NCI-H2081 (cell line): ENCODE measurements at regions not wholly inside any gene's neighbourhood (a gene's known extent, or its start where the extent isn't known, plus 50 kb on each side); places are given as distances from the start of the nearest gene placed in this dataset.
A peak's percentile ranks its signal among the peaks of the same experiment; 100 is the strongest.
"Not testable (repeated sequence)": the region's sequence is repeated elsewhere in the genome, so short reads cannot be mapped to it uniquely, and the experiment has no call there.

Experiments used
- DNase-seq, 2 experiments: peaks; one replicate each; lab custom pipeline; 2025; lab: John Stamatoyannopoulos, UW

- DNase-seq: no peak
These were observed 175.8 kb downstream of the TLE3 start for GRCh38 chr15:69921626-69922619.

GRCh38 chr15:69924531-69924930, 173.2 kb downstream of the TLE3 start:
- no peak for DNase-seq

GRCh38 chr15:69926006-69926405, 171.7 kb downstream of the TLE3 start:
- DNase-seq: no peak

GRCh38 chr15:69926721-69927120, 171.0 kb downstream of the TLE3 start:
- DNase-seq: no peak

GRCh38 chr15:69928890-69929289, 168.8 kb downstream of the TLE3 start:
- DNase-seq: not testable (repeated sequence)

GRCh38 chr15:69929905-69930630, 167.6 kb downstream of the TLE3 start:
- DNase-seq: no peak

- no peak for DNase-seq
These were observed 167.0 kb downstream of the TLE3 start for GRCh38 chr15:69930754-69931153.

- DNase-seq: no peak
These were observed 166.6 kb downstream of the TLE3 start for GRCh38 chr15:69931156-69931555.

GRCh38 chr15:69934607-69935006, 163.1 kb downstream of the TLE3 start:
- DNase-seq: no peak

- DNase-seq: no peak
These were observed 157.9 kb downstream of the TLE3 start for GRCh38 chr15:69939513-69940440.

- peak in 1 of 2 experiments; percentile 6 for DNase-seq
These were observed 157.0 kb downstream of the TLE3 start for GRCh38 chr15:69940441-69941300.

- no peak for DNase-seq
These were observed 156.5 kb downstream of the TLE3 start for GRCh38 chr15:69941301-69941605.

- peak; percentile 46 to 81 for DNase-seq
These were observed 155.8 kb downstream of the TLE3 start for GRCh38 chr15:69941706-69942495.

GRCh38 chr15:69943637-69944036, 154.1 kb downstream of the TLE3 start:
- no peak for DNase-seq

- no peak for DNase-seq
These were observed 152.0 kb downstream of the TLE3 start for GRCh38 chr15:69945729-69946128.

- no peak for DNase-seq
These were observed 150.8 kb downstream of the TLE3 start for GRCh38 chr15:69946870-69947269.

GRCh38 chr15:69947394-69947793, 150.3 kb downstream of the TLE3 start:
- DNase-seq: no peak

GRCh38 chr15:69949485-69949884, 148.2 kb downstream of the TLE3 start:
- no peak for DNase-seq

GRCh38 chr15:69951256-69951897, 146.3 kb downstream of the TLE3 start:
- peak in 1 of 2 experiments; percentile 20 for DNase-seq
